OCI-LY3 (cell line): ENCODE measurements at regions not wholly inside any gene's neighbourhood (a gene's known extent, or its start where the extent isn't known, plus 50 kb on each side); places are given as distances from the start of the nearest gene placed in this dataset.

ENCODE experiments used
- H2AFZ ChIP-seq: fragments of 200-600, 300-600 bp; shearing (Covaris generic); 2 replicates; pipeline ENCODE4 v1.6.0; 2014; ENCODE audit warnings: antibody characterized with exemption, low read depth, low read length
- H3K27ac ChIP-seq: fragments of 200-600, 300-600 bp; sonication (generic); 2 replicates; pipeline ENCODE4 v1.5.1; 2014; ENCODE audit warnings: mild to moderate bottlenecking, low read length, moderate library complexity, mixed read lengths
- H3K27me3 ChIP-seq: fragments of 200-600, 300-600 bp; sonication (generic); 2 replicates; pipeline ENCODE4 v1.6.1; 2014; ENCODE audit warnings: low read depth, low read length, mixed read lengths
- H3K36me3 ChIP-seq: fragments of 200-600, 300-600 bp; sonication (generic); replicated peaks from 2 replicates; pipeline ENCODE3; 2014; ENCODE audit warnings: low read depth, low read length, mixed read lengths
- H3K4me1 ChIP-seq: fragments of 300-600, 200-600 bp; sonication (generic); 2 replicates; pipeline ENCODE4 v1.6.1; 2014; ENCODE audit warnings: low read length, mixed read lengths
- H3K4me2 ChIP-seq: fragments of 200-600, 300-600 bp; sonication (generic); 2 replicates; pipeline ENCODE4 v1.6.1; 2014; ENCODE audit warnings: low read length, mixed read lengths
- H3K4me3 ChIP-seq: fragments of 300-600, 200-600 bp; sonication (generic); 2 replicates; pipeline ENCODE4 v1.5.1; 2014; ENCODE audit warnings: antibody characterized with exemption, mild to moderate bottlenecking, low read length, moderate library complexity
- H3K79me2 ChIP-seq: fragments of 300-600, 200-600 bp; shearing (Covaris generic); 2 replicates; pipeline ENCODE4 v1.6.1; 2014; ENCODE audit warnings: mild to moderate bottlenecking, low read length, mixed read lengths
- H3K9ac ChIP-seq: fragments of 300-600, 200-600 bp; shearing (Covaris generic); 2 replicates; pipeline ENCODE4 v1.6.0; 2014; ENCODE audit warnings: mild to moderate bottlenecking, low read length, moderate library complexity
- H3K9me3 ChIP-seq: fragments of 200-600, 300-600 bp; shearing (Covaris generic); 2 replicates; pipeline ENCODE4 v1.6.1; 2014; ENCODE audit warnings: low read length, mixed read lengths; ENCODE audit not compliant: insufficient read depth
- H4K20me1 ChIP-seq: fragments of 200-600, 300-600 bp; sonication (generic); 2 replicates; pipeline ENCODE4 v1.6.1; 2016; ENCODE audit warnings: low read length, mixed read lengths; ENCODE audit not compliant: insufficient read depth
- EZH2phosphoT487 ChIP-seq: fragments of 200-600 bp; shearing (Covaris generic); IDR thresholded peaks from 2 replicates; pipeline ENCODE4 v1.6.1; 2018; ENCODE audit warnings: antibody characterized with exemption, mixed run types, low read depth
- TF ChIP-seq, protein P1 (sequence below): fragments of 200-600, 300-600 bp; sonication (generic); IDR thresholded peaks from 2 replicates; pipeline ENCODE4 v1.5.1; 2014; ENCODE audit warnings: antibody characterized with exemption, low read length, low read depth

DNA sequence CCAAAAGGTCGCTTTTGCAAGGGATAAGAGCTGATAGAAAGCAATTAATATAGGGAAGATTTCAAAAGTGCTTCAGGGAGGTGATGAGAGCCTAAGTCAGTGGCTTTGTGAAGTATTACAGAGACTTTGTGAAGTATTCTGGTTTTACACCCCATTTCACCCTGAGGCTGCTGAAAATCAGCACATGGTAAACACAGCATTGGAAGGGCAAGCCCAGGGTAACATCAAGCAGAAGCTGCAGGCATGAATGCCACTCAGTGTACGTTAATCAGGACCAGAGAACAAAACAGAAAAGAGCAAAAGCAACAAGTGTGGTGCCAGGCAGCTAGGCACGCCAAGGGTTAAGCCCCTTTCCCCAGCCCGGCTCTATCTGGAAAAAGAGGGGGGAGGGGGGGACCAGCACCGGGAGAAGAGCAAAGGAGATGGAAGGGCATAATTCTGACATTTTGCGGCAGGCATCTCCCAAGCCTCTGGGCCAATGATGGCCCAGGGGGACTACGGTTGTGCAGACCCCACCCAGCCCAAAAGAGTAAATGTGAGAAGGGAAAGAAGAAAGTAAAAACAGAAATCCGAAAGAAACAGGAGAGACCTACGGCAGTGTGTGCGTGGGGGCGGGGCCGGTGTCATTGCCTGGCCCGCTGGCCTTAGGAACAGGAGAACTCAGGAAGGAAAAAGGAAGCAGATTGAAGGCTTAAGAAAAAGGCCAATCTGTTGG is 58.9 kb downstream of the DHRS2 start:
- Histone ChIP-seq H3K27ac (no peak overlapping the region), H3K27me3 (peaks cover 9% of the 10 kb centered on the region; the same call in 1 of the 2 replicates), H3K4me3 (no peak overlapping the region), H3K4me1 (no peaks in the 10 kb centered on the region), H3K79me2 (no peaks in the 10 kb centered on the region), H2AFZ (no peak overlapping the region), H3K9me3 (no peaks in the 10 kb centered on the region), H3K4me2 (no peak overlapping the region), H3K9ac (no peak overlapping the region), H4K20me1 (no peaks in the 10 kb centered on the region), H3K36me3 (no peaks in the 10 kb centered on the region)
- TF ChIP-seq, protein P1, sequence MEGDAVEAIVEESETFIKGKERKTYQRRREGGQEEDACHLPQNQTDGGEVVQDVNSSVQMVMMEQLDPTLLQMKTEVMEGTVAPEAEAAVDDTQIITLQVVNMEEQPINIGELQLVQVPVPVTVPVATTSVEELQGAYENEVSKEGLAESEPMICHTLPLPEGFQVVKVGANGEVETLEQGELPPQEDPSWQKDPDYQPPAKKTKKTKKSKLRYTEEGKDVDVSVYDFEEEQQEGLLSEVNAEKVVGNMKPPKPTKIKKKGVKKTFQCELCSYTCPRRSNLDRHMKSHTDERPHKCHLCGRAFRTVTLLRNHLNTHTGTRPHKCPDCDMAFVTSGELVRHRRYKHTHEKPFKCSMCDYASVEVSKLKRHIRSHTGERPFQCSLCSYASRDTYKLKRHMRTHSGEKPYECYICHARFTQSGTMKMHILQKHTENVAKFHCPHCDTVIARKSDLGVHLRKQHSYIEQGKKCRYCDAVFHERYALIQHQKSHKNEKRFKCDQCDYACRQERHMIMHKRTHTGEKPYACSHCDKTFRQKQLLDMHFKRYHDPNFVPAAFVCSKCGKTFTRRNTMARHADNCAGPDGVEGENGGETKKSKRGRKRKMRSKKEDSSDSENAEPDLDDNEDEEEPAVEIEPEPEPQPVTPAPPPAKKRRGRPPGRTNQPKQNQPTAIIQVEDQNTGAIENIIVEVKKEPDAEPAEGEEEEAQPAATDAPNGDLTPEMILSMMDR: no peak
- no peak for TF ChIP-seq EZH2phosphoT487

DNA sequence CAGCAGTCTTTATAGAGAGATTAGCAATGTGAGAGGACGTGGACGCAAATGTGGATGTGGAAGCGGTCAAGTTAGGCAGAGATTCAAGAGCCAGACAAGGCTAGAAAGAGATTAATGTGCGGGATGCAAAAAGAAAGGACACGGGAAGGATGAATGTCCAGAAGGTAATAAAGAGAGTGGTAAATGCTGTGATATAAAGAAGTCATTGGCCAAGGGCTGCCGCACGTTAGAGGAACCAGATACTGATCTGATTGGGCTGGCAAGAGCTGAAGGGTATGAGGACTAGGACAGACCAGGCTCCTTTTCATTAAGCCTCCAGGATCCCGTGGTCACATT is 59.5 kb downstream of the DHRS2 start:
- no peaks in the 10 kb centered on the region for H4K20me1 ChIP-seq
- no peaks in the 10 kb centered on the region for H3K79me2 ChIP-seq
- no peak overlapping the region for H3K4me3 ChIP-seq
- H3K36me3 ChIP-seq: no peaks in the 10 kb centered on the region
- no peak overlapping the region for H3K4me2 ChIP-seq
- TF ChIP-seq, protein P1: no peak
- no peak for TF ChIP-seq EZH2phosphoT487
- no peak overlapping the region for H2AFZ ChIP-seq
- H3K9me3 ChIP-seq: no peaks in the 10 kb centered on the region
- H3K4me1 ChIP-seq: no peaks in the 10 kb centered on the region
- H3K27ac ChIP-seq: no peak overlapping the region
- no peak overlapping the region for H3K9ac ChIP-seq
- peaks cover 9% of the 10 kb centered on the region; the same call in 1 of the 2 replicates for H3K27me3 ChIP-seq

DNA sequence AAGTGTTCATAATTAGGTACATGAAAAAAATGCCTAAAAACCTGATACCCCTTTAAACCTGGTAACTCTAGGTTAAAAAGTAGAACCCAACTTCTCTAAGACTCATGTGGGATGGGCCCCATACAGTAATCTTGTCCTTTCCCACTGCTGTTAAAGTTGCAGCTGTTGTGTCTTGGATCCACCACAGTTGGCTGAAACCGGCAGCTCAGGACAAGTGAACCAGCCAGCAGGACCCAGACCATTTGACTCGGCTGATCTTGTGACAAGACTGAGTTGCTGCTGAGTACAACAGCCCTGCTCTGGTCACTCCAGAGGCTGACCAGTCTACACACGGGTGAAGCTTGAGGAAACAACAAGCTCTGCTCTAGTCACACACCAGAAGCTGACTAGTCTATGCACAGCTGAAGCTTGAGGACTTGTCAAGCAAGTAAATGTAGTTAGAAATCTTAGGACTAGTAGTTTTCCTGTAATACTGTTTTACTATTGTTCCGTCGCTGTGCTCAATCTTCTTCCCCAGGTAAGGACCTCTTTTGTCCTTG is 60.6 kb downstream of the DHRS2 start:
- Histone ChIP-seq H3K27me3 (peaks cover 9% of the 10 kb centered on the region; the same call in 1 of the 2 replicates), H3K9me3 (no peaks in the 10 kb centered on the region), H3K4me1 (no peaks in the 10 kb centered on the region), H4K20me1 (no peaks in the 10 kb centered on the region), H3K9ac (no peak overlapping the region), H3K4me3 (no peak overlapping the region), H2AFZ (no peak overlapping the region), H3K27ac (no peak overlapping the region), H3K4me2 (no peak overlapping the region), H3K36me3 (no peaks in the 10 kb centered on the region), H3K79me2 (no peaks in the 10 kb centered on the region)
- TF ChIP-seq, protein P1: no peak
- no peak for TF ChIP-seq EZH2phosphoT487

DNA sequence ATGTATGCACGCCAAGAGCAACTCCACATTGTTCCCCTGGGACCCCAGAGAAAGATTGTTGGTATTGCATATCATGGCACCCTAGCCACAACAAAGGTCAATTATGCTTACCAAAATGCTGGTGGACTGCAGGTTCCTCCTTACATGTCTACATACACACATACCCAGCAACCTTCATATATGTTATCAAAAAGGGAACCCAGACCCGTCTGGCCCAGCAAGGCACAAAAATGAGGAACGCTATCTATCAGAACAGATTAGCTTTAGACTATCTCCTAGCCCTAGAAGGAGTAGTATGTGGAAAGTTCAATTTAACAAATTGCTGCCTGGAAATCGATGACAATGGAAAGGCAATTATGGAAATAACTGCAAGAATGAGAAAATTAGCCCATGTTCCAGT is 61.5 kb downstream of the DHRS2 start:
- Histone ChIP-seq H3K4me2 (no peak overlapping the region), H3K4me3 (no peak overlapping the region), H3K79me2 (no peaks in the 10 kb centered on the region), H3K4me1 (no peaks in the 10 kb centered on the region), H2AFZ (no peak overlapping the region), H3K27ac (no peak overlapping the region), H3K9me3 (no peaks in the 10 kb centered on the region), H3K27me3 (peaks cover 9% of the 10 kb centered on the region; the same call in 1 of the 2 replicates), H3K36me3 (no peaks in the 10 kb centered on the region), H3K9ac (no peak overlapping the region), H4K20me1 (no peaks in the 10 kb centered on the region)
- TF ChIP-seq, protein P1: no peak
- no peak for TF ChIP-seq EZH2phosphoT487
